H1 (cell line): ENCODE measurements at regions not wholly inside any gene's neighbourhood (a gene's known extent, or its start where the extent isn't known, plus 50 kb on each side); places are given as distances from the start of the nearest gene placed in this dataset.

Source experiments
- CTCF ChIA-PET: fragments of 300-600 bp; sonication (Branson Sonifier 250); formaldehyde crosslinking; loops from one replicate; lab custom pipeline; 2021; ENCODE audit not compliant: partially characterized antibody; lab: Charles Lee
- POLR2A ChIA-PET: fragments of 300-600 bp; sonication (Branson Sonifier 250); formaldehyde crosslinking; loops from one replicate; lab custom pipeline; 2021; ENCODE audit warnings: inconsistent platforms; ENCODE audit not compliant: partially characterized antibody; lab: Charles Lee
- DNase-seq, 2 experiments: peaks; one replicate each; pipeline versions ENCODE4 v3.0.0 to v3.0.0-alpha.2; 2010 to 2022; ENCODE audit warnings: low spot score in 2 of 2, low read depth in 1 of 2, mixed read lengths in 1 of 2
- FAIRE-seq: peaks from 2 replicates; lab custom pipeline; 2011; peaks lifted over from hg19 to GRCh38; lab: Jason Lieb, UNC
- H2AFZ ChIP-seq: 2 replicates; pipeline ENCODE4 v1.8.1; 2012; ENCODE audit warnings: low read length, inconsistent platforms
- H2AK5ac ChIP-seq: 2 replicates; pipeline ENCODE4 v1.6.1; 2013; ENCODE audit warnings: low read depth, low read length
- H2BK120ac ChIP-seq: replicated peaks from 2 replicates; pipeline ENCODE3; 2013; ENCODE audit warnings: low read depth, low read length, inconsistent platforms
- H2BK12ac ChIP-seq: 2 replicates; pipeline ENCODE4 v1.6.1; 2013; ENCODE audit warnings: low read depth, low read length
- H2BK15ac ChIP-seq: 2 replicates; pipeline ENCODE4 v1.6.1; 2013; ENCODE audit warnings: low read length
- H2BK20ac ChIP-seq: 2 replicates; pipeline ENCODE4 v1.6.1; 2013; ENCODE audit warnings: low read length
- H2BK5ac ChIP-seq: 2 replicates; pipeline ENCODE4 v1.6.1; 2013; ENCODE audit warnings: low read depth, low read length
- H3K14ac ChIP-seq: 2 replicates; pipeline ENCODE4 v1.6.1; 2013; ENCODE audit warnings: inconsistent platforms; ENCODE audit not compliant: insufficient read length
- H3K18ac ChIP-seq: 2 replicates; pipeline ENCODE4 v1.6.1; 2013; ENCODE audit warnings: low read length; ENCODE audit errors: extremely low read depth
- H3K23ac ChIP-seq: 2 replicates; pipeline ENCODE4 v1.6.1; 2013; ENCODE audit warnings: inconsistent platforms; ENCODE audit not compliant: insufficient read length
- H3K23me2 ChIP-seq: 2 replicates; pipeline ENCODE4 v1.6.1; 2013; ENCODE audit warnings: low read depth, low read length
- H3K27ac ChIP-seq: 2 replicates; pipeline ENCODE4 v1.6.1; 2011; ENCODE audit warnings: low read depth, low read length, inconsistent platforms
- H3K27me3 ChIP-seq, 4 experiments: replicated peaks in 1 of 4; 1 replicate in 1 of 4; 2 replicates in 3 of 4; pipeline versions ENCODE4 v1.6.1 to v1.8.1; 2011 to 2013; ENCODE audit warnings: low read length in 3 of 4, mild to moderate bottlenecking in 3 of 4, inconsistent platforms in 2 of 4, mixed read lengths in 2 of 4, moderate library complexity in 1 of 4; ENCODE audit not compliant: control insufficient read depth in 3 of 4, insufficient read depth in 3 of 4; ENCODE audit errors: extremely low read depth in 1 of 4
- H3K36me3 ChIP-seq, 4 experiments: 2 replicates each; pipeline versions ENCODE4 v1.6.1 to v1.8.1; 2011 to 2013; ENCODE audit warnings: mild to moderate bottlenecking in 4 of 4, low read length in 3 of 4, moderate library complexity in 2 of 4, control low read depth in 1 of 4, inconsistent platforms in 1 of 4; ENCODE audit not compliant: insufficient read depth in 4 of 4, control insufficient read depth in 2 of 4
- H3K4ac ChIP-seq: replicated peaks from 2 replicates; pipeline ENCODE3; 2013; ENCODE audit warnings: low read length, low read depth, mixed read lengths, inconsistent platforms; ENCODE audit not compliant: insufficient read length
- H3K4me1 ChIP-seq, 4 experiments: replicated peaks in 1 of 4; 1 replicate in 1 of 4; 2 replicates in 3 of 4; pipeline versions ENCODE4 v1.6.1 to v1.8.1; 2011 to 2013; ENCODE audit warnings: low read length in 3 of 4, inconsistent platforms in 2 of 4, mixed read lengths in 1 of 4; ENCODE audit not compliant: insufficient read depth in 4 of 4, control insufficient read depth in 3 of 4
- H3K4me2 ChIP-seq, 2 experiments: 2 replicates each; pipeline versions ENCODE4 v1.6.1 to v1.8.1; 2011 to 2013; ENCODE audit warnings: low read depth in 2 of 2, low read length in 2 of 2, control low read depth in 1 of 2, inconsistent platforms in 1 of 2, mild to moderate bottlenecking in 1 of 2; ENCODE audit not compliant: insufficient read depth in 1 of 2
- H3K4me3 ChIP-seq, 4 experiments: fragments of 200-600, 300-600 bp in 1 of 4; sonication (generic), shearing (Covaris generic), sonication (Bioruptor Twin) in 1 of 4; 2 replicates each; pipeline versions ENCODE4 v1.5.1 to v1.8.1; 2011 to 2016; ENCODE audit warnings: low read length in 4 of 4, low read depth in 3 of 4, control low read depth in 2 of 4, inconsistent platforms in 2 of 4, mild to moderate bottlenecking in 2 of 4, mixed read lengths in 1 of 4, moderate library complexity in 1 of 4; ENCODE audit not compliant: insufficient read depth in 2 of 4; ENCODE audit errors: extremely low read depth in 1 of 4
- H3K56ac ChIP-seq: replicated peaks from 2 replicates; pipeline ENCODE3; 2013; ENCODE audit warnings: low read depth, mild to moderate bottlenecking, mixed read lengths, low read length, inconsistent platforms; ENCODE audit not compliant: insufficient read length
- H3K79me1 ChIP-seq: 2 replicates; pipeline ENCODE4 v1.6.1; 2013; ENCODE audit warnings: low read depth, low read length, control low read depth
- H3K79me2 ChIP-seq, 2 experiments: 2 replicates each; pipeline versions ENCODE4 v1.6.1 to v1.8.1; 2012 to 2013; ENCODE audit warnings: low read length in 2 of 2, mild to moderate bottlenecking in 2 of 2, inconsistent platforms in 1 of 2; ENCODE audit not compliant: insufficient read depth in 2 of 2, control insufficient read depth in 1 of 2
- H3K9ac ChIP-seq, 4 experiments: replicated peaks in 1 of 4; 1 replicate in 1 of 4; 2 replicates in 3 of 4; pipeline versions ENCODE4 v1.6.1 to v1.8.1; 2011 to 2013; ENCODE audit warnings: low read depth in 3 of 4, low read length in 3 of 4, control low read depth in 2 of 4, mild to moderate bottlenecking in 2 of 4, moderate library complexity in 2 of 4, inconsistent platforms in 1 of 4; ENCODE audit errors: extremely low read depth in 1 of 4
- H3K9me3 ChIP-seq, 2 experiments: 2 replicates each; pipeline versions ENCODE4 v1.6.1 to v1.8.1; 2012 to 2013; ENCODE audit warnings: mild to moderate bottlenecking in 2 of 2, moderate library complexity in 2 of 2, control low read depth in 1 of 2, inconsistent platforms in 1 of 2, low read depth in 1 of 2, low read length in 1 of 2, mixed read lengths in 1 of 2; ENCODE audit not compliant: insufficient read depth in 2 of 2
- H4K20me1 ChIP-seq, 2 experiments: replicated peaks in 1 of 2; 2 replicates each; pipeline versions ENCODE3 to v1.8.1; 2011 to 2013; ENCODE audit warnings: inconsistent platforms in 2 of 2, low read length in 2 of 2, mild to moderate bottlenecking in 1 of 2; ENCODE audit not compliant: insufficient read depth in 2 of 2, control insufficient read depth in 1 of 2
- H4K5ac ChIP-seq: 2 replicates; pipeline ENCODE4 v1.6.1; 2013; ENCODE audit warnings: low read length, low read depth, mixed read lengths, inconsistent platforms; ENCODE audit not compliant: insufficient read length
- H4K8ac ChIP-seq: 2 replicates; pipeline ENCODE4 v1.8.0; 2013; ENCODE audit warnings: mild to moderate bottlenecking, moderate library complexity, low read length, inconsistent platforms; ENCODE audit not compliant: insufficient read depth; ENCODE audit errors: extremely low read depth
- H4K91ac ChIP-seq: replicated peaks from 2 replicates; pipeline ENCODE3; 2013; ENCODE audit warnings: low read length, mixed read lengths, inconsistent platforms; ENCODE audit not compliant: insufficient read length
- POLR2A ChIP-seq, 2 experiments: IDR thresholded peaks; 1 replicate in 1 of 2; 2 replicates in 1 of 2; pipeline ENCODE4 v1.6.1; 2011; ENCODE audit warnings: low read depth in 2 of 2, low read length in 2 of 2, mild to moderate bottlenecking in 2 of 2; ENCODE audit errors: control extremely low read depth in 1 of 2
- SP4 ChIP-seq: IDR thresholded peaks from 2 replicates; pipeline ENCODE4 v1.6.1; 2012; ENCODE audit warnings: low read length, inconsistent platforms
- WGBS, 2 experiments: shearing (Covaris generic) in 1 of 2; methylation state at CpG; one replicate each; pipeline versions ENCODE4 v1.1.6 to v1.1.7; 2013 to 2015; ENCODE audit warnings: low lambda C conversion rate in 2 of 2, mixed read lengths in 2 of 2, inconsistent platforms in 1 of 2, low coverage in 1 of 2, missing lambda C conversion rate in 1 of 2; ENCODE audit not compliant: insufficient replicate concordance in 2 of 2, insufficient coverage in 1 of 2, insufficient read length in 1 of 2; ENCODE audit errors: extremely low coverage in 1 of 2, missing lambda C conversion rate in 1 of 2; 5-methylcytosine and 5-hydroxymethylcytosine counted together
- TF ChIP-seq, protein P1 (sequence below): IDR thresholded peaks from 2 replicates; pipeline ENCODE4 v1.6.1; 2012; ENCODE audit warnings: inconsistent platforms

DNA sequence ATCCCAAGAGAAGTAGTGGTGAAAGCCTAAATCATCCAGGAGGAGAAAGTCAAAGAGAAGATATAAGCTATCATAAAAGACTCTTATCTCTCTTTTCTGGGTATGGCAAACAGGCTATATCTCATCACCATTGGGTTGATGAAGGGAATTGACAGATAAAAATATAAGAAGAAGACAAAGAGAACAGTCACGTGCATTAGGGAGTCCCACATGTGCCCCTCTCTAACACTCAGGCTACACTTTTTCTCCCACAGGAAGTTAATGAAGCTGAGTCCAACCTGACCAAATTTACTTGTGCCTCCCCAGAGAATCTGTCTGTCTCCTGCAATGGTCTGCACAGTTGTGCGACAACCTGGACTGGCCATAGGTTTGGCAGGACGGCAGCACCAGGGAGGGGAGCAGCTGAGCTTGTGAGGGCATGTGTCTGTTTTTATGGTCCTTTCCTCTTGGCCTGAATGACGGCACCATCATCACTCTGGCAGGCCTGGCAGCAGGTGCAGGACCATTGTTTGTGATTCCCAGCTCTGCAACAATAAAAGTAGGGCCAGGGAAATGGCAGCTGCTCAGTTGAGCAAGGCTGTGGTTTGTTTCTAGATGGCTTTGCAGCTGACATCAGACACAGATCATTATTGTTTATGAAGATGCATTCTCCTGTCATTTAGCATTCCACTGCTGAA is 144.5 kb upstream of the MCHR2 start:
- DNase-seq (no peak), FAIRE-seq (no peak)
- H3K56ac ChIP-seq: no peak overlapping the region
- no peaks in the 10 kb centered on the region for H3K23me2 ChIP-seq
- no peak overlapping the region for H2BK12ac ChIP-seq
- no peak overlapping the region for H2BK20ac ChIP-seq
- no peaks in the 10 kb centered on the region for H3K9me3 ChIP-seq
- no peak overlapping the region for H3K4me2 ChIP-seq
- no peak overlapping the region for H3K18ac ChIP-seq
- TF ChIP-seq, protein P1, sequence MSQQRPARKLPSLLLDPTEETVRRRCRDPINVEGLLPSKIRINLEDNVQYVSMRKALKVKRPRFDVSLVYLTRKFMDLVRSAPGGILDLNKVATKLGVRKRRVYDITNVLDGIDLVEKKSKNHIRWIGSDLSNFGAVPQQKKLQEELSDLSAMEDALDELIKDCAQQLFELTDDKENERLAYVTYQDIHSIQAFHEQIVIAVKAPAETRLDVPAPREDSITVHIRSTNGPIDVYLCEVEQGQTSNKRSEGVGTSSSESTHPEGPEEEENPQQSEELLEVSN: no peak
- TF ChIP-seq POLR2A (IDR thresholded peaks at IDR 0.05; ENCODE audit: control extremely low read depth in 1 of 2, low read depth in 2 of 2, low read length in 2 of 2) (no peak), SP4 (no peak)
- no peak overlapping the region for H3K27ac ChIP-seq
- no peaks in the 10 kb centered on the region for H3K4me1 ChIP-seq
- H3K79me2 ChIP-seq: no peaks in the 10 kb centered on the region
- no peak overlapping the region for H3K4ac ChIP-seq
- no peak overlapping the region for H3K23ac ChIP-seq
- WGBS, 2 experiments: 86% methylated on average over 4 of the region's 4 CpGs; no CpG with 5 or more reads in 1 of the 2 experiments
- no peak overlapping the region for H3K14ac ChIP-seq
- H3K4me3 ChIP-seq: no peak overlapping the region
- H3K9ac ChIP-seq: no peak overlapping the region
- no peak overlapping the region for H2BK15ac ChIP-seq
- H2AK5ac ChIP-seq: no peak overlapping the region
- H2BK5ac ChIP-seq: no peak overlapping the region
- no peaks in the 10 kb centered on the region for H4K20me1 ChIP-seq
- ChIA-PET CTCF (interaction anchor here (0.6 to 2.2 kb wide), 4 partner anchors 11 to 528 kb away, joined by 3 to 12 read pairs (median 6); no protein-coding TSS in a partner anchor), POLR2A (no interaction called here)
- H4K91ac ChIP-seq: no peak overlapping the region
- H3K27me3 ChIP-seq: no peaks in the 10 kb centered on the region
- no peak overlapping the region for H2AFZ ChIP-seq
- H4K8ac ChIP-seq: no peak overlapping the region
- no peaks in the 10 kb centered on the region for H3K79me1 ChIP-seq
- H4K5ac ChIP-seq: no peak overlapping the region
- no peak overlapping the region for H2BK120ac ChIP-seq
- H3K36me3 ChIP-seq: no peaks in the 10 kb centered on the region
